Mucosa of descending colon (tissue), 3 donors: ENCODE measurements at regions not wholly inside any gene's neighbourhood (a gene's known extent, or its start where the extent isn't known, plus 50 kb on each side); places are given as distances from the start of the nearest gene placed in this dataset.
"Not testable (repeated sequence)": the region's sequence is repeated elsewhere in the genome, so short reads cannot be mapped to it uniquely, and the experiment has no call there.

Experiments used
- ATAC-seq: fragments of 200-7000 bp; cut with Tn5 transposase; one replicate; pipeline ENCODE4 v1.9.1; 2020; ENCODE audit warnings: mild to moderate bottlenecking, moderate library complexity
- DNase-seq, 3 donors: peaks; one replicate each; pipeline ENCODE4 v3.0.0-alpha.2; 2020
- H3K36me3 ChIP-seq: fragments of 200-600 bp; one replicate; pipeline ENCODE4 v1.8.0; 2021; ENCODE audit warnings: low read depth, mild to moderate bottlenecking
- H3K4me1 ChIP-seq: fragments of 200-600 bp; one replicate; pipeline ENCODE4 v1.8.0; 2021; ENCODE audit warnings: low read depth, mild to moderate bottlenecking
- H3K4me3 ChIP-seq: fragments of 200-600 bp; one replicate; pipeline ENCODE4 v1.8.0; 2021; ENCODE audit warnings: mild to moderate bottlenecking
- H3K9me3 ChIP-seq: fragments of 200-600 bp; one replicate; pipeline ENCODE4 v1.8.0; 2021; ENCODE audit warnings: mild to moderate bottlenecking
- CTCF ChIP-seq: fragments of 200-600 bp; IDR thresholded peaks from one replicate; pipeline ENCODE4 v1.8.0; 2022; ENCODE audit warnings: antibody characterized with exemption, mild to moderate bottlenecking
- intact Hi-C, 2 donors: fragments of 100-400 bp; cut with DNase I in 1 of 2; cut with micrococcal nuclease in 1 of 2; formaldehyde crosslinking; loops; one replicate each; pipeline versions ENCODE4 v1.11.0 to v1.11.1; 2022; cut with DNase I, micrococcal nuclease
- donor health status: DM: no; HTN: no; CAD: no; lungs with moderate emphysema.
- donor health status: DM: no; HTN: no; CAD: no.
- donor health status: DM: no; HTN: yes; CAD: no.

DNA sequence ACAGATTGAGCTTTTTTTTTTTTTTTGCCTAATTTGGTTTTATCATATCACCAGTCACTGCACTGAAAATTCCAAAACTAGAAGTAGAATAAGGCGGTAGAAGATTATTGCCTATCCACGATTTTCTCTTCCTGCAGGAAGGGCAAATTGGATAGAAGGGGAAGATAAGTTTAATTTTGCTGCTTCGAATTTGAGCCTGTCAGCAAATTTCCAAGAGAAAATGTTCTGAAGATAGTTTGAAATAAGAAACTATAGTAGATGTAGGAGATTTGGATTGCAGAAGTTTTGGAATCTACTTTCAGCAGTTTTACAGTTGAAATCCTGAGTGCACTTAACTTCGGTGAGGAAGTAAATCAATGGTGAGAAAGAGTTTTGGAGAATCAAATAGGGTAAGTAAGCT lies 164.9 kb downstream of the PTBP2 start:
- no peak for TF ChIP-seq CTCF
- H3K4me1 ChIP-seq, result no peaks in the 10 kb centered on the region
- DNase-seq (no peak), ATAC-seq (no peak)
- H3K4me3 ChIP-seq, result no peak overlapping the region
- peaks cover 7% of the 10 kb centered on the region for H3K9me3 ChIP-seq
- no peaks in the 10 kb centered on the region for H3K36me3 ChIP-seq
- intact Hi-C loops, result no loop called here

GRCh38 chr1:96887501-96887900 lies 165.9 kb downstream of the PTBP2 start:
- H3K4me3 ChIP-seq, result no peak overlapping the region
- no peak for TF ChIP-seq CTCF
- no peak for DNase-seq
- no peak for ATAC-seq
- H3K9me3 ChIP-seq, result peaks cover 7% of the 10 kb centered on the region
- intact Hi-C loops, result no loop called here
- H3K4me1 ChIP-seq, result no peaks in the 10 kb centered on the region
- H3K36me3 ChIP-seq, result no peaks in the 10 kb centered on the region

DNA sequence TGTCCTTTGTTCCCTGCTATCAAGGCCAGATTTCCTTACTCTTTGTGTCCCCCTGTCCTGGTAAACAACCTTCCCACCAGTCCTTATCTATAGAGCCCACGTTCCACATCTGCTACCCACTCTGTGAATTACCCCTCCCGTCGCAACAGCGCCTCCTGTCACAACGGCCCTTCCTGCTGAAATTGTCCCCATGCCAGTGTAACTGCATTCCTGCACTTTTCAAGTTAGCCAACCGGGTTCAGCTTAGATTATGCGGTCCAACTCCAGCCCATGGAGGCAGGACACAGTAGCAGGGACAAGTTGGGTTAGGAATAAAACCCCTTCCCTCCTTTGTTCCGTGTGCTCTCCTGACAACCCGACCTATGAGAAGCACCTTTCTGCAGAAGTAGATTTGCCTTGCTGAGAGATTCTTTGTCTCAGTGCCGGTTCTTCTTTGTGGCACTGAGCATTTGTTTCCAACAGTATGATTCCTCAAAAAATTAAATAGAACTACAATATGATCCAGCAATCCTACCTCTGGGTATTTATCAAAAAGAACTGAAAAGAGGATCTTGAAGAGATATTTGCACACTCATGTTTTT lies 180.3 kb downstream of the PTBP2 start:
- Histone ChIP-seq H3K36me3 (no peaks in the 10 kb centered on the region), H3K4me1 (no peaks in the 10 kb centered on the region), H3K4me3 (no peak overlapping the region), H3K9me3 (peaks cover 15% of the 10 kb centered on the region)
- intact Hi-C loops, result no loop called here
- DNase-seq (no peak), ATAC-seq (no peak)
- TF ChIP-seq CTCF, result no peak

DNA sequence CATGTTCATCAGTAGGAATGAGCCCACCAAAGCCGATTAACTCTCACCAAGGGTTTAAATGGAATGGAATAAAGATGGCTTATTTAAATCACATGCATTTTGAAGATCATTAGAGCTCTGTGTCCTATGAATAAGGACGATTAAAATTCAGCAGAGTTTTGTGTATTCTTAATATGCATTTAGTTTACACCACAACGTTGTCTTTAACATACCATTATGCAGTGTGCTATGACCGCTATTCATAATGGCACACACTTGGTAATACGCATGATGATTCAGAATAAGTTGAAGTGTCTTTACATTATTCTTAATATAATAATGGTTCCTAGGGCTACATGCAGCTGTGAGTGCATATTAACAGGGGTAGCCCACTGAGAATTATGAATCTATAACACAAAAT lies 190.7 kb downstream of the PTBP2 start:
- no peak overlapping the region for H3K4me3 ChIP-seq
- TF ChIP-seq CTCF, result no peak
- intact Hi-C loops, result no loop called here
- no peaks in the 10 kb centered on the region for H3K9me3 ChIP-seq
- ATAC-seq (no peak), DNase-seq (no peak)
- no peaks in the 10 kb centered on the region for H3K36me3 ChIP-seq
- no peaks in the 10 kb centered on the region for H3K4me1 ChIP-seq

DNA sequence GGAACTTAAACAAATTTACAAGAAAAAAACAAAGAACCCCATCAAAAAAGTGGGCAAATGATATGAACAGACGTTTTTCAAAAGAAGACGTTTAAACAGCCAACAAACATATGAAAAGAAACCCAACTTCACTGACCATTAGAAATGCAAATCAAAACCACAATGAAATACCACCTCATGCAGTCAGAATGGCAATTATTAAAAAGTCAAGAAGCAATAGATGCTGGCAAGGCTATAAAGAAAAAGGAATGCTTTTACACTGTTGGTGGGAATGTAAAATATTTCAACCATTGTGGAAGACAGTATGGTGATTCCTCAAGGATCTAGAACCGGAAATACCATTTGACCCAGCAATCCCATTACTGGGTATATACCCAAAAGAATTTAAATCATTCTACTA lies 194.1 kb downstream of the PTBP2 start:
- H3K9me3 ChIP-seq, H3K4me1 ChIP-seq, H3K4me3 ChIP-seq, ATAC-seq, H3K36me3 ChIP-seq, intact Hi-C loops, DNase-seq: not testable (repeated sequence)

DNA sequence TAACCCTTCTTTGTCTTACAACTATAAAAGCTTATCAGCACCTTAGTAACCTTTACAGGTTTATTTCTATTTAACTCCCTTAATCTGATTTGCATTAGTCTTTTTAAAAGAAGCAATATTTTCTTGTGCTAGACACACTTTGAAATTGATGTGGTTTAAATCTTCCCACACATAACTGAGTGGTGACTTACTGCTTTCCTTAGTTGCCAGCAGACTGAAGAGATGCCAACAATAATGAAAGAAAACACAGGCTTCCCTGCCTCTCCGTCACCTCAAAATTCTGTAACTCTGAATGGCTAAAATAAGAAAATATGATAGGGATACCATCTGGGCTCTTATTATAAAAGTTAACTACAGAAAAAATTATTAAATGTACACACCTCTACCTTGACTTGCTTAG lies 196.8 kb downstream of the PTBP2 start:
- ATAC-seq, result no peak
- TF ChIP-seq CTCF, result no peak
- Histone ChIP-seq H3K4me3 (no peak overlapping the region), H3K9me3 (no peaks in the 10 kb centered on the region), H3K36me3 (no peaks in the 10 kb centered on the region), H3K4me1 (no peaks in the 10 kb centered on the region)
- DNase-seq, result no peak
- intact Hi-C loops, result no loop called here
